Stimulated activated effector memory CD8-positive, alpha-beta T cell treated with anti-CD3 and anti-CD28 coated beads, Interleukin-12 subunit alpha, Interleukin-12 subunit beta, amount 100 ng/mL, for 72 hours (primary cell): ENCODE measurements at regions not wholly inside any gene's neighbourhood (a gene's known extent, or its start where the extent isn't known, plus 50 kb on each side); places are given as distances from the start of the nearest gene placed in this dataset.
"Not testable (repeated sequence)": the region's sequence is repeated elsewhere in the genome, so short reads cannot be mapped to it uniquely, and the experiment has no call there.

Experiments used
- ATAC-seq: fragments of 150-1000 bp; cut with Tn5 transposase; 2 replicates; pipeline ENCODE4 v1.10.0; 2021
- DNase-seq, 2 donors: peaks; one replicate each; pipeline ENCODE4 v3.0.0; 2021 to 2022; ENCODE audit warnings: low spot score in 2 of 2
- H3K27ac Mint-ChIP-seq: one replicate; pipeline ENCODE4 v1.8.0; 2022; ENCODE audit warnings: mild to moderate bottlenecking, mixed read lengths
- H3K36me3 Mint-ChIP-seq: one replicate; pipeline ENCODE4 v1.8.0; 2022; ENCODE audit warnings: mild to moderate bottlenecking, mixed read lengths
- H3K4me1 Mint-ChIP-seq: one replicate; pipeline ENCODE4 v1.8.0; 2022; ENCODE audit warnings: mixed read lengths
- H3K4me3 Mint-ChIP-seq: one replicate; pipeline ENCODE4 v1.8.0; 2022; ENCODE audit warnings: mild to moderate bottlenecking, mixed read lengths
- H3K9me3 Mint-ChIP-seq: one replicate; pipeline ENCODE4 v1.8.0; 2022; ENCODE audit warnings: mixed read lengths

- Mint-ChIP-seq H3K4me3 (no peak overlapping the region), H3K4me1 (peaks cover 16% of the 10 kb centered on the region), H3K36me3 (no peaks in the 10 kb centered on the region), H3K27ac (no peak overlapping the region), H3K9me3 (no peaks in the 10 kb centered on the region)
- DNase-seq (no peak), ATAC-seq (no peak)
These were observed 73.0 kb upstream of the ACSL1 start for GRCh38 chr4:184898793-184899192.

GRCh38 chr4:184899261-184900134, 73.7 kb upstream of the ACSL1 start:
- ATAC-seq (peak; percentile 41), DNase-seq (no peak)
- Mint-ChIP-seq H3K4me3 (no peak overlapping the region), H3K4me1 (peaks cover 16% of the 10 kb centered on the region), H3K36me3 (no peaks in the 10 kb centered on the region), H3K27ac (no peak overlapping the region), H3K9me3 (no peaks in the 10 kb centered on the region)

- Mint-ChIP-seq H3K27ac (no peak overlapping the region), H3K9me3 (no peaks in the 10 kb centered on the region), H3K4me1 (peaks cover 16% of the 10 kb centered on the region), H3K4me3 (no peak overlapping the region), H3K36me3 (no peaks in the 10 kb centered on the region)
- DNase-seq (no peak), ATAC-seq (no peak)
These were observed 74.4 kb upstream of the ACSL1 start for GRCh38 chr4:184900184-184900583.

- no peak for DNase-seq
- no peak overlapping the region for H3K4me3 Mint-ChIP-seq
These were observed 76.8 kb upstream of the ACSL1 start for GRCh38 chr4:184902550-184902949.

GRCh38 chr4:184906480-184907097, 80.8 kb upstream of the ACSL1 start:
- ATAC-seq = no peak
- H3K4me3 Mint-ChIP-seq = no peak overlapping the region
- H3K36me3 Mint-ChIP-seq = no peaks in the 10 kb centered on the region
- no peaks in the 10 kb centered on the region for H3K4me1 Mint-ChIP-seq
- no peak for DNase-seq
- H3K9me3 Mint-ChIP-seq = no peaks in the 10 kb centered on the region
- H3K27ac Mint-ChIP-seq = no peak overlapping the region

More at GRCh38 chr4:184902550-184902949, 76.8 kb upstream of the ACSL1 start:
- Mint-ChIP-seq H3K4me1 (peaks cover 6% of the 10 kb centered on the region), H3K9me3 (no peaks in the 10 kb centered on the region), H3K27ac (no peak overlapping the region), H3K36me3 (no peaks in the 10 kb centered on the region)
- no peak for ATAC-seq

- Mint-ChIP-seq H3K4me3 (no peak overlapping the region), H3K9me3 (peaks cover 2% of the 10 kb centered on the region), H3K27ac (no peak overlapping the region), H3K36me3 (no peaks in the 10 kb centered on the region), H3K4me1 (no peaks in the 10 kb centered on the region)
- DNase-seq (no peak), ATAC-seq (no peak)
These were observed 81.4 kb upstream of the ACSL1 start for GRCh38 chr4:184907216-184907615.

GRCh38 chr4:184907810-184908209, 82.0 kb upstream of the ACSL1 start:
- Mint-ChIP-seq H3K9me3 (peaks cover 7% of the 10 kb centered on the region), H3K27ac (no peak overlapping the region), H3K36me3 (no peaks in the 10 kb centered on the region), H3K4me1 (no peaks in the 10 kb centered on the region), H3K4me3 (no peak overlapping the region)
- DNase-seq (no peak), ATAC-seq (no peak)

- Mint-ChIP-seq H3K4me3 (no peak overlapping the region), H3K4me1 (no peaks in the 10 kb centered on the region), H3K9me3 (peaks cover 11% of the 10 kb centered on the region), H3K27ac (no peak overlapping the region), H3K36me3 (no peaks in the 10 kb centered on the region)
- DNase-seq = no peak
- no peak for ATAC-seq
These were observed 85.5 kb upstream of the ACSL1 start for GRCh38 chr4:184911310-184911709.

- no peaks in the 10 kb centered on the region for H3K4me1 Mint-ChIP-seq
- DNase-seq = no peak
- no peak for ATAC-seq
- no peak overlapping the region for H3K27ac Mint-ChIP-seq
- no peak overlapping the region for H3K4me3 Mint-ChIP-seq
- H3K9me3 Mint-ChIP-seq = peaks cover 11% of the 10 kb centered on the region
- no peaks in the 10 kb centered on the region for H3K36me3 Mint-ChIP-seq
These were observed 87.8 kb upstream of the ACSL1 start for GRCh38 chr4:184913356-184914143.

- H3K9me3 Mint-ChIP-seq, H3K36me3 Mint-ChIP-seq, ATAC-seq, H3K4me1 Mint-ChIP-seq, H3K4me3 Mint-ChIP-seq, DNase-seq, H3K27ac Mint-ChIP-seq: not testable (repeated sequence)
These were observed 93.0 kb upstream of the ACSL1 start for GRCh38 chr4:184918799-184919198.

GRCh38 chr4:184921456-184921855, 95.7 kb upstream of the ACSL1 start:
- Mint-ChIP-seq H3K4me1 (no peaks in the 10 kb centered on the region), H3K27ac (no peak overlapping the region), H3K4me3 (no peak overlapping the region), H3K9me3 (no peaks in the 10 kb centered on the region), H3K36me3 (no peaks in the 10 kb centered on the region)
- no peak for DNase-seq
- no peak for ATAC-seq

- ATAC-seq (no peak), DNase-seq (no peak)
- no peak overlapping the region for H3K27ac Mint-ChIP-seq
- peaks cover 1% of the 10 kb centered on the region for H3K9me3 Mint-ChIP-seq
- no peaks in the 10 kb centered on the region for H3K36me3 Mint-ChIP-seq
- H3K4me1 Mint-ChIP-seq = no peaks in the 10 kb centered on the region
- no peak overlapping the region for H3K4me3 Mint-ChIP-seq
These were observed 96.0 kb upstream of the HELT start for GRCh38 chr4:184922301-184922700.

GRCh38 chr4:184924516-184924915, 93.8 kb upstream of the HELT start:
- no peaks in the 10 kb centered on the region for H3K36me3 Mint-ChIP-seq
- H3K9me3 Mint-ChIP-seq = peaks cover 5% of the 10 kb centered on the region
- H3K27ac Mint-ChIP-seq = no peak overlapping the region
- DNase-seq = no peak
- no peak for ATAC-seq
- no peak overlapping the region for H3K4me3 Mint-ChIP-seq
- no peaks in the 10 kb centered on the region for H3K4me1 Mint-ChIP-seq

GRCh38 chr4:184929476-184929875, 88.8 kb upstream of the HELT start:
- no peak overlapping the region for H3K4me3 Mint-ChIP-seq
- H3K9me3 Mint-ChIP-seq = peaks cover 5% of the 10 kb centered on the region
- H3K4me1 Mint-ChIP-seq = no peaks in the 10 kb centered on the region
- DNase-seq (peak in 1 of 2 donors; percentile 17), ATAC-seq (no peak)
- H3K36me3 Mint-ChIP-seq = no peaks in the 10 kb centered on the region
- H3K27ac Mint-ChIP-seq = no peak overlapping the region

- ATAC-seq = peak; percentile 26
- DNase-seq = no peak
- no peaks in the 10 kb centered on the region for H3K36me3 Mint-ChIP-seq
- no peaks in the 10 kb centered on the region for H3K4me1 Mint-ChIP-seq
- H3K27ac Mint-ChIP-seq = no peak overlapping the region
- no peak overlapping the region for H3K4me3 Mint-ChIP-seq
- peaks cover 5% of the 10 kb centered on the region for H3K9me3 Mint-ChIP-seq
These were observed 88.3 kb upstream of the HELT start for GRCh38 chr4:184930026-184930425.
